ENCODE measurements at regions not wholly inside any gene's neighbourhood (a gene's known extent, or its start where the extent isn't known, plus 50 kb on each side); places are given as distances from the start of the nearest gene placed in this dataset.

GRCh38 chr6:33906439-33906838 lies 102.6 kb upstream of the MLN start:
- SMC1A ChIA-PET (ENCODE audit: uncharacterized antibody, unreplicated experiment) = no interaction called here
- intact Hi-C loops (cut with micrococcal nuclease; ENCODE audit: unreplicated experiment) (no loop called here), in situ Hi-C loops (cut with MboI) (no loop called here)
- Histone ChIP-seq H2AFZ (ENCODE audit: control insufficient read depth, low read depth, low read length) (no peak overlapping the region), H3K9ac (ENCODE audit: control insufficient read depth, insufficient read depth, low read length) (no peak overlapping the region), H3K36me3 (ENCODE audit: control insufficient read depth in 2 of 2, insufficient read depth in 2 of 2, low read length in 1 of 2) (no peaks in the 10 kb centered on the region), H3K27ac (ENCODE audit: control insufficient read depth, insufficient read depth) (no peak overlapping the region), H3K4me1 (ENCODE audit: control insufficient read depth, insufficient read depth, low read length) (peaks cover 27% of the 10 kb centered on the region), H3K79me2 (ENCODE audit: control insufficient read depth, insufficient read depth, low read length) (no peaks in the 10 kb centered on the region), H3K4me3 (no peak overlapping the region), H3K9me3 (replicated peaks; ENCODE audit: control insufficient read depth, insufficient read depth, low read length) (no peaks in the 10 kb centered on the region), H4K20me1 (ENCODE audit: control insufficient read depth, insufficient read depth) (no peaks in the 10 kb centered on the region), H3K4me2 (ENCODE audit: control insufficient read depth, insufficient read depth) (no peak overlapping the region), H3K27me3 (replicated peaks in 1 of 2; ENCODE audit: control insufficient read depth in 2 of 2, insufficient read depth in 2 of 2, low read length in 1 of 2) (no peaks in the 10 kb centered on the region)
- POLR2A ChIA-PET = no interaction called here
- ATAC-seq (no peak), DNase-seq (ENCODE audit: low read depth, low spot score) (no peak), FAIRE-seq (no peak)
- RAD21 ChIA-PET (ENCODE audit: unreplicated experiment) = no interaction called here
- 72% methylated on average over 9 of the region's 9 CpGs for WGBS (ENCODE audit: insufficient coverage, insufficient replicate concordance, low lambda C conversion rate, missing lambda C conversion rate)
- TF ChIP-seq HDAC2 (IDR thresholded peaks at IDR 0.05) (no peak), IKZF2 (IDR thresholded peaks at IDR 0.05) (no peak), SP1 (IDR thresholded peaks at IDR 0.05; ENCODE audit: low read depth, low read length) (no peak), DPF2 (IDR thresholded peaks at IDR 0.05) (no peak), MXI1 (IDR thresholded peaks at IDR 0.05; ENCODE audit: low read depth, low read length) (no peak), ZBTB40 (IDR thresholded peaks at IDR 0.05; ENCODE audit: borderline replicate concordance) (no peak), TCF7 (IDR thresholded peaks at IDR 0.05; ENCODE audit: borderline replicate concordance) (no peak)
- no TSS peak for BruUV-seq (replicated peaks)
- CTCF ChIA-PET = interaction anchor here (0.6 kb wide), 1 partner anchor 16 kb away, joined by 3 read pairs; no protein-coding TSS in a partner anchor
